Loucy (cell line): ENCODE measurements at regions not wholly inside any gene's neighbourhood (a gene's known extent, or its start where the extent isn't known, plus 50 kb on each side); places are given as distances from the start of the nearest gene placed in this dataset.
A peak's percentile ranks its signal among the peaks of the same experiment; 100 is the strongest.

ENCODE experiments used
- CTCF ChIP-seq: fragments of 200-600 bp; sonication (generic); conservative IDR thresholded peaks from 2 replicates; pipeline ENCODE4 v1.5.1; 2014; ENCODE audit warnings: mild to moderate bottlenecking, antibody characterized with exemption, low read length
- EZH2phosphoT487 ChIP-seq: fragments of 200-600 bp; IDR thresholded peaks from 2 replicates; pipeline ENCODE4 v1.6.1; 2018; ENCODE audit warnings: antibody characterized with exemption, mild to moderate bottlenecking, moderate library complexity, borderline replicate concordance

- TF ChIP-seq CTCF = peak; percentile 46
- TF ChIP-seq EZH2phosphoT487 = no peak
Observed at GRCh38 chr18:71398531-71398930, 1109.7 kb downstream of the SOCS6 start.
